HG02973 (cell line): ENCODE measurements at regions not wholly inside any gene's neighbourhood (a gene's known extent, or its start where the extent isn't known, plus 50 kb on each side); places are given as distances from the start of the nearest gene placed in this dataset.

Experiments
- ATAC-seq: cut with Tn5 transposase; IDR thresholded peaks from one replicate; pipeline ENCODE4 v1.9.1; 2021; ENCODE audit warnings: moderate library complexity; ENCODE audit not compliant: unreplicated experiment

DNA sequence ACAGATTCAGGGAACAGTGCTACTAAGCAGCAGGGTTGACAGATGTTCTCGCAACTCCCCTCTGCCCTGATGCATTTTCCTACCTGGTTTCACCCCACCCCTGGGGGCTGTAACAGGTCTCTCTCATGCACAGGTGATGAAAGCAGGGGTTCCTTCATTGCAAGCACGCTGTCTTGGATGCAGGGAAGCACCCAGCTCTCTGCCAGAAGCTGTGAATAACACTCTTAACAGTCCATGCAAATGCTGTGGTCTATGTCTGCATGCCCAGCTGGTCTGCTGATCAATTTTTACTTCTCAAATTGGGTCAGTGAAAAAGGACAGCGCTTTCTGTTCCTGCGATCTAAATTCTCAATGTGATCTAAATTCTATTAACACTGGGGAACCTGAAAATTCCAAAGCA lies 246.3 kb upstream of the TSHZ3 start:
- ATAC-seq: no peak

DNA sequence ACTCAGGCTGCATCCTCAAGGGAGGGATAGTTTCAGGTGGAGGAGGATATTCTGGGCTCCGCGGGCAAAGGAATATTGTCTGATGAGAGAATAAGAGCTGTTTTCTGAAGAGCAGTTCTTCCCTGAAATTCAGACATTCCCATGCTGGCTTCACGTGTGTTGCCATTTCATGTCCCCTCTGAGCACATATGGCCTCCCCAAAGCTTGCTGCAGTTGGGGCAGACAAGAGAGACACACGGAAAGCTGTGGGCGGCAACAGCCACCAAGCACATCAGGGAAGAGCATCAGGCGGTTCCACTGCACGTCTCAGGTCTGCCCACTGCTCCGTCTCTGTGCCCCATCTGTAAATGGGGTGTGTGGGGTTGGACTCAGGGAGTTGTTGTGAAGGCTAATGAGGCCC lies 247.5 kb upstream of the TSHZ3 start:
- no peak for ATAC-seq

DNA sequence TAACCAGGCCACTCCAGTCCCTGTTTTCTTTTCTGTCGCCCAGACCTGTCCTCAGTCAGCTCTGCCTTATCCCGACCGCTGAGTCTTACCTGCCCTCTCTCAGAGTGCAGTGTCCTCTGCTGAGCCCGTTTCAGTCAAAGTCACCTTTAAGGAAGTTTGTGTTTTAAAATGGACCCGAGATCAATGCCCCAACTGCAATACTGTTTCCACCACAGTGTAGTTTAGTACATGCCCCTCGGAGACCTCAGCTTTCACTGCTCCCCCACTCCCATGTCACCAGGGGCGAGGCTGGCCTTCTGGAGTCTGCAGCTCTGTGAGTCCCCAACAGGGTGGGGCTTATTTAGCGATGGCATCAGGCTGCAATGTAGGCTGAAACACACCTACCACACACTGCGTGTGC lies 248.4 kb upstream of the TSHZ3 start:
- no peak for ATAC-seq

DNA sequence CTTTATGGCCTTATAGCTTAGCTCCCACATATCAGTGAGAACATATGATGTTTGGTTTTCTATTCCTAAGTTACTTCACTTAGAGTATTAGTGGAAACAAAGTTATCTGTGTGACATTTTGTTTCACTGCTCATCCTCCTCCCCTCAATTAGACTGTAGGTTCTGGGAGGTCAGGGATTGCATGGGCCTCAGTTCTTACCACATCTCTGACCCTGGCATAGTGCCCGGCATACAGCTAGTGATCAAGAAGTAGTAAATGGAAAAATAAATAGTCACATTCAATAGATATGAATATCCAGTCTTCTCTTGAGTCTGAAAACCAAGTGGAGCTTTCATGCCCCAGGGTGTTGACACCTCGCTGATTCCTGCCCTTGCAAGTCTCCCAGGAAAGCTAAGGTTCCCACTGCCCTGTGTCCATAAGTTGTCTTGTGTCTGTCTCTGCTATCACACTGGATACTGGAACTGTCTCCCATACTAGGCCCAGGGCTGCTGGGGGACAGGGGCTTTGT lies 249.5 kb upstream of the TSHZ3 start:
- no peak for ATAC-seq

DNA sequence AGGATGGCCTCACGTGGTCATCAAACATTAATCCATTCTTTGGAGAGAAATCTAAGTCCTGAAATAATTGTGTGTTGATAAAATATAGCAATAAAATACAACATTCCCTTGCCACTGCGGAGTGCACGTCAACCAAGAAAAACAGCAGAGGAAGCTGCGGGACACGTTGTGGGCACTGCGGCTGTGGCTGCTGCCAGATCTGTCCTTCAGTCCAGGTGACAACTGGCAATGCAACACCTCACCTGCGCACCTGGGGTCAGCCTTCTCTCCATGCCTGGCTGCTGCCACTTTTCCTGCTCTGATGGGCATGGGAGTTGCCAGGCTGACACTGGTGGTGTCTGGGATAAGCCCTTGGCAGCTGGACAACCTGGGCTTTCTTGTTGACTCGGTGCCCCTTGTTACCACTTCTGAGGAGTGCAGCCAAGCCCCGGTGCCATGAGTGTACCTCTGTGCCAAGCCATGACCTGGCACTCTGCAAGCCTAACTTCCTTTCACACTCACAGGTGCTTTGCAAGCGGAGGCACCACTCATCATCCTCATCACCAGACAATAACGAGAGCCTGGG lies 251.6 kb upstream of the TSHZ3 start:
- ATAC-seq: no peak

DNA sequence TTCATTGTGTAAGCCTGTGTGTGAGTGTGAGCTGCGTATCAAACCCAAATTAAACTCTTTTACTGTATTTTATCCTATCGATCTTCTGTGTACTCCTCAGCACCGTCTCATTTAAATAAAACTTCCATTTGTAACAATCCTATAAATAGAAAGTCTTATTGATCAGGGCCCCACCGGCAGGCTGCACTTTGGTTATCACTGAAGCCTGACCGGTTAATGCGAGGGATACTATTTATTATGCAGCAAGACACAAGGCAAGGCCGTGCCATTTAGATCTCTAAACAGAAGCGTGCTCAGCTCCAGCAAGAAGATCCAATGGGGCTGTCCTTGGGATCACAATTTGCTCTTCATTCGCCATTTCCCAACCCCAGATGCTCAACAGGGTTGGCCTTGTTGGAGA lies 252.6 kb upstream of the TSHZ3 start:
- ATAC-seq: no peak

DNA sequence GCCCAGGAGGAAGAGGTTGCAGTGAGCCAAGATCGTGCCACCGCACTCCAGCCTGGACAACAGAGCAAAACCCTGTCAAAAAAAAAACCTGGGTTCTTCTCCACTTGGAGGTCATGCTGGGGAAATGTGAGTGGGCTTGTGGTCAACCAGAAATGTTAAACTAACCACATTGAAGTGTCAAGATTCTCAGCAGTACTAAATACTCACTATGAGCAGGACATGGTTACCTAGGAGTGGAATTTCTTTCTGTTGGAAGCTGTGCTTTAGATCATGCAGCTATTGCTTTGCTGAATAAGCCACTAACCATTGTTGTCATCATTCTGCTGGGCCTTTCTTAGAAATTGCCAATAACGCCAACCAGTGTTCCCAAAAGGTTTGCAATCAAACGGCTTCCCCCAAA lies 253.3 kb upstream of the TSHZ3 start:
- no peak for ATAC-seq

DNA sequence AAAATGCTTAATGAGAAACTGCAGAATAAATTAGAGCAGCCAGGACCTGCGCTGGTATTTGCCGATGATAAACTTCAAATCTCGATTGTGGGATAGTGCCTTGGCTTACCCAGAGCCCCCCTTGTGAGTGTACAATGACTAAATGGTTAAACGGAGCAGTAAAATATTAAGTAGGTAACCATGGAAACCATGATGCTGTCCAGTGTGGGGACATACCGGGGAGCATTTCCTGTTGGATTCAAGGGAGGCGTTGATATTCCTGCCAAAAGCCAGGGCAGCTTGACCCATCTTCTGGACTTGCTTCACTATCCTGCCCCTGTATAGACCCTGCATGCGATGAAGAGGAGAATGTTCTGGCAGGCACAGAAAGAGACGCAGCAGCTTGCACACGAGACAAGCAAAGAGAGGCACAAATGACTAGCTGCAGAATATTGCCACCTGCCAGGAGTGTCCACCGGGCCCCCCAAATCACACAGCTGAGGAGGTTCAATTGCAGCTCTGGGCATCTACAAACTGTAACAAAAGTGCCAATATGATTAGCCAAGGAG lies 255.3 kb upstream of the TSHZ3 start:
- ATAC-seq: no peak

DNA sequence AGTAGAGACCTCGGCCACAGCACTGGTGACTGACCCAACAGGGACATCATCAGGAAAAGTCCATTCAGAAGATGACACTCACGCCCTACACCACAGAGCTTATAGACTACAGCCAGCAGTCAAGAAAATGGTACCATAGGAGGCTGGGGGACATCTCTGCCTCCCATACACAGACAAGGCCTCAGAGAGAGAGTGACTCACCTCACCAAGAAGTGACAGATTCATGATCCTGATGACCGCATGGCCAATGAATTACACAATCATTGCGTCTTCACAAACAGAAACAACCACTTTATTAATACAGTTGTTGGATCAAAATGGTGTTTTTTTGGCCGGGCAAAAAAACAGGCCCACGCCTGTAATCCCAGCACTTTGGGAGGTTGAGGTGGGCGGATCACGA lies 260.8 kb upstream of the TSHZ3 start:
- no peak for ATAC-seq

DNA sequence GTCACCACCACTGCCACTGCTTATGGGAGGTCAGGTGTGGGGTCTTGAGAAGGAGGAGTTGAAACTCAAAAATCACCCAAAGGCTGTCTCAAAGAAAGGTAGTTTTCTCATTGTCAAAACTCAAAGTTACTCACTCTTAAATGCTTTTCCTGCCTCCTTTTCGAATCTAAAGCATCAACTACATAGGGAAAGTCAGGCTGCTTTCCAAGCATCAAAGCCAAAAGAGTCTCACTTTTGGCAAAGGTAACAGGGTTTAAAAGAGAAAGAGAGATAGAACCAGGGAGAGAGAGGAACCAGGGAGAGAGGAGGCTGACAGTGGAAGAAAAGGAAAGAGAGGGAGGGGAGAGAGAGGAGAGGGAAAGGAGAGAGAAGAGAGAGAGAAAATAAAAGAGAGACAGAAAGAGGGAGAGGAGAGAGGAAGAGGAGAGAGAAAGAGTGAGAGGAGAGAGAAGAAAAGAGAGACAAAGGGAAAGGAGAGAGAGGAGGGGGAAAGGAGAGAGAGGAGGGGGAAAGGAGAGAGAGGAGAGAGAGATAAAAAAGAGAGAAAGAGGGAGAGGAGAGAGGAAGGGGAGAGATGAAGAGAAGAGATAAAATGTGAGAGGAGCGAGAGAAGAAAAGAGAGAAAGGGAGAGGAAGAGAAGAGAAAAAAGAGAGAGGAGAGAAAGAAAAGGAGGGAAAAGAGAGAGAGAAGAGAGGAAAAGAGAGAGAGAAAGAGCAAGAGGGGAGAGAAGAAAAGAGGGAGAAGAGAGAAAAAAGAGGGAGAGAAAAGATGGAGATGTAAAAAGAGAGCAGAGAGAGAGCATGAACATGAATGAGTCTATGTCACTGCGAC lies 262.0 kb upstream of the TSHZ3 start:
- no peak for ATAC-seq

DNA sequence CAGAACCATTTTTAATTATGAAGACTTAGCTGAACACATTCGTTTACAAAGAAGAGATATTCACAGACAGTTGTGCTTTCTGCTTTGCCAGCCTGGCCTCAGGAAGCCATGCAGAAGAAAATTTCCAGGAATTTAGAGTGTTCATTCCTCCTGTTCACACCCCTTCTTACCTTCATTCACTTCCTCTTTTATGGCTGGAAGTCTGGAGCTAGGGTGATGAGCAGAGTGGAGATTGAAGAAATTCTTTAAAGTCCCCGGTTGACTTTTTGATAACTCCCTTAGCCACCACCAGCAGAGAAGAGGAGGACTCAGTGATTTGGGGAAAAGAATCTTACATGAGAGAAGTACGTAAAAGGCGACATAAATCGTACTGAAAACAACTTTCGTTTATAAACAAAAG lies 263.6 kb upstream of the TSHZ3 start:
- ATAC-seq: no peak

DNA sequence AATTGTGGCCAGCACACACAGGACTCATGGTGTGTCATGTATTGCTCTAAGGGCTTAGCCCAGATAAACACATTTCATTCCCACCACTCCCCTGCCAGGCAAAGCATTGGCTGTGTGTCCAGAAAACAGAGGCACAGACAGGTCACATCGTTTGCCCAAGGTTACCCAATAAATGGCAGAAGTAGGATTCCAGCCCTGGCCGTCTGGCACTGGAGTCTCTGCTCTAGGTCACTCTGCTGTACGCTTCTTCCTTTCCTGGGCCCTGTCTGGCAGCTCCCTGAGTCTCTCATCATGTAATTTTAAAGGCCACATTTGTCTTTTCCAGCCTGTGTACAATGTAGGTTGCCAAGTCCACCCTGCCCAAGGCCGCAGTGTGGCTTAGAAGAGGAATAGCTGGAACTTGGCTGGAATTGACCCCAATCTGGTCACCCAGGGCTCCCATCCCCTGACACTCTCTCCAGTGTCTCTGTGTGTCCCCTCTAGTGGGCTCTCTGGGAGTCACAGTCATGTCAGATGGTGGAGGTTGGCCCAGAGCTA lies 264.5 kb upstream of the TSHZ3 start:
- ATAC-seq: no peak

DNA sequence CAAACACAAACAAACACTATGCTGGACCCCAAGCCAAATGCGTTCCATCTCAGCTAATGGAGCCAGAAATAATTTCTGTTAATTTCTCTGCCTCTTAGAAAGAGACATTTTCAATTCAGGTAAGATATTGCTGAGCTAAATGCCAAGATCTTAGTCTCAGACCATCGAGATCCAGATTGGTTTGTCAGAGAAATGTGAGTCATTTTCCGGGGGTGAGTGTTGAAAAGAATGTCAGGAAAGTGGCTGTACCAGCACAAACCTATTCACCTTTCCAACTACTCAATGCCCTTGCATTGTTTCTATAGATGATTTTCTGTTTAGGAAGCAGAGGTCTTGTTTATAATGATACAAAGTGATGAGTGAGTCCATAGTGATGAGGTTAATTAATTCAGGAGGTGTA lies 266.8 kb upstream of the TSHZ3 start:
- ATAC-seq: no peak

DNA sequence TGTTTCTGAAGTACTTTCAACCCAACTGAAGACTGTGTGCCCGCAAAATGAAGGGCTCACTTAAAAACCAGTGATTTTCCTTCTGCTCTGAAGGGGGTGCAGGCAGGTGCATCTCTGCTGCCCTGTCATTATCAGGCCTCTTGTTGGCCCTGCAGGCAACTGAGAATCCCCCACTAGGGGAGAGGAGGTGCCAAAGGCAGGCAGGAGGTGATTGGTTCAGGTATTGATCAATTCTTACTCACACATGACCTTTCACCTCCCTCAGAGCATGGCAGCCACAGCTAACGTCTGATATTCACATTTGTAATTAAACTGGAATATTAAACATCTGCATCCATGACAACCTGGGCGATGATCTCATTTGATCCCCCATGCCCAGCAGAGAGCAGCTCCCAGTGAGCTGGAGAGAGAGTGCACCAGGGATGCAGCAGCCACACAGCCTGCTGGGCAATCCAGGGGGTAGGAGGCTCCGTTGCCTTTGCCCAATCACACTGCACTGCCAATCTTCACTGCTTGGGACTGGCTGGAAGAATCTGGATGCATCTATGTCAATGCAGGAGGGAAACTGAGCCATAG lies 267.9 kb upstream of the TSHZ3 start:
- no peak for ATAC-seq

DNA sequence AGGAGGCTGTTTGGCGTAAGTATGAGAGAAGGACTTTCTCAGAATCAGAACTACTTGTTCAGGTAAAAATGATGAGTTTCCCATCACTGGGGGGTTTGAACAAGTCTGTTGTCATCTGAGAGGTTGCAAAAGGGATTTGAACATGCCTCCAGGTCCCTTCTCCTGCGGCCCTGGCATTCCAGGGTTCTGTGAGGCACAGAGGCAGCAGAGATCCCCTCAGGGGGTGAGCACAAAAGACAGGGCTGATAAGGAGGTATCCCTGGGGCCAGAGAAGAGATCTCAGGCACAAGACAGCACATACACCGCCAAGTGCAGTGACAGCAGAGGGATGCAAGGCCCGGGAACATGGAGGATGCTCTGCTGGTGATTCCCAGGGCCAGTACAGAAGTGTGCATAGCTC lies 275.8 kb upstream of the TSHZ3 start:
- no peak for ATAC-seq

DNA sequence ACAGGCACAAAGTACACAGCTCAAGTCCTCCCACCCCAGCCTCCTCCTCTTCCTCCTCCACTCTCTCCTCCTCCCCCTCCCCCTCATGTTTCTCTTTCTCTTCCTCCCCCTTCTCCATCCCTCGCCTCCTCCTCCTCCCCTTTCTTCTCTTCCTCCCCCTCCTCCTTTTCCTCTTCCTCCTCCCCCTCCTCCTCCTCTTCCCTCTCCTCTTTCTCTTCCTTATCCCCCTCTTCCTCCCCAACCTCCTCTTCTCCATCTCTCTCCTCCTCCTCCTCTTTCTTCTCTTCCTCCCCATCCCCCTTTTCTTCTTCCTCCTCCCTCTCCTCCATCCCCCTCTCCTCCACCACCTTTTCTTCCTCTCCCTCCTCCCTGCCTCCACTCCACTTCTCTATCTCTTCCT lies 276.3 kb upstream of the TSHZ3 start:
- ATAC-seq: no peak

DNA sequence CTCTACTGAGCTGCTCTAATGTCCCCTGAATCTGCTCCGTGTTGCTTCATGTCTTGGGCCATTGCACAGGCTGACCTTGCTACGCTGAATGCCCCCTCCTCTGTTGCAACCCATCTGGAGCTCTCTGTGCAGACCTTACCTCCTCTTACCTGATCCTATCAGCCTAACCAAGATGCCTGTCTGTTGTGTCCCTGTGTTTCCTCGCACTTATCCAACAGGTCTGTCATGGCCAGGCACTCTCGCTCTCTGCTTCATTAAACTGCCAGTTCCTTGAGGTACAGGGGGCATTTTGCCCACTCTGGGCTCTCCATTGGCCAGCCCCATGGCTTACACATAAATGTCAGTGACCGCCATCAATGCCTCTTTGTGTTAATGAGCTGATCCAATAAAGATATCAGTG lies 277.7 kb upstream of the TSHZ3 start:
- no peak for ATAC-seq

DNA sequence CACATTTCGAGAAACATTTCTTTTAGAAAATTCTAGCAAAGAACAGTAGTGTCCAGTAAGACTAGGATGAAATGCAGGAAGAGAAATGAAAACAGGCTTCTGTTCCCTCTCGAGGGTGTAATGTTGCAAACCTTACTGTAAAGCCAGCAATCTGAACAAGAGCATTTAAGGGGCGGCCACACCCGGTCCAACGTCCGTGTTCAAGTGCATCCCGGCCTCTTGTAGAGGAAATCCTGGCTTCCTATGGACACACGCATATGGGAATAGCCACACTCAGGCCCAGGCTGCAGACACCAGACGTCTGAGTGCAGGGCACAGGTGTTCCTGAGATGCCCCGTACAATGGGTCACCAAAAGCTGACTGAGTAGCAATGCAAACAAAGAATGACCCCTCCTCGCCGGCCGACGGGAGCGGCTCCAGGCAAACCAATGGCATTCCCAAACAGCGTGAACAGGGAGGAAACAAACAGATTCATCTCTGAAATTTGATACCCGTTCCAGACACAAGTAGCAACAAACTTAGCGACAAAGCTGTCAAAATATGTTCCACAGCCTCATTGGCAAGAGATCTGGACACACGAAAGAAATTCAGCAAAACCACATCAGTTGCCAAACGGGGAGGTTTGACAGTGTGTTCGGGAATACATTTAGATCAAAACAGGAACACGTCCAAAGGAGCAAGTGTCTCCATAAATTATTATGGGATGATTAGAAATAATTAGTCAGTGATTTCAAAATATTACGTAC lies 278.6 kb upstream of the TSHZ3 start:
- no peak for ATAC-seq

DNA sequence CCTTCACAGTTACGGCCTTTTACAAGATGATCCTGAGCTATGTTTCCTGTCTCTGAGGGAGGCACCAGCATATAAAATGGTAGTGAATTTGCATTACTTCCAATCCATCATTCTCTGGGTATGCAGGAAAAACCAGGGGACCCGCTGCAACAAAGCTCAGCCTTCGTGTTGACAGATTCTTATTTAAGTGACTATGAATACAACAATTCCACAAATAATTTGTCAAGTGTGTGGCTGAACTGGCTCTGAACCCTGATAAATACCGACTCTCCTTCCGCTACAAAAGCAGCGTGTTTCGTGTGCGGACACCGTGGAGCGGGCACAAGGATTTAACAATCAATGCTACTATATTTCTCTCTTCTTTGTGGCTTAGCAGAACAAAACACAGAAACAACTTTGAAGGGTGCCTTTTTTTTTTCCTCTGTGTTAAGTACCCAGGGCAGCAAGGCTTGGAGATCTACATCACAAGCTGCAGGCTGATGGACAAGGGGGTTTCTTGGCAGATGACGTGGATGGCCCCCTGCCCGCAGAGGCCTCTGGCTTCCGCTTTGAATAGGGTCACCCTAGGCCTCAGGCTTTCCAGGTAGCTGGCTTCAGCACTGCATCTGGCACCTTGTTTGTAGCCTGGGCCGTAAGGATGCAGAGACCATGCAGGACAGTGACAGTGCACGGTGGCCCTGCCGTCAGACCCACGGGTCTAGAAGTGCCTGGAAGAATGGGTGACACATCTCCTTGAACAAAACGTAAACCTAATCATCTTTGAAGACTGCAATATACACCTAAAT lies 280.5 kb upstream of the TSHZ3 start:
- ATAC-seq: no peak

DNA sequence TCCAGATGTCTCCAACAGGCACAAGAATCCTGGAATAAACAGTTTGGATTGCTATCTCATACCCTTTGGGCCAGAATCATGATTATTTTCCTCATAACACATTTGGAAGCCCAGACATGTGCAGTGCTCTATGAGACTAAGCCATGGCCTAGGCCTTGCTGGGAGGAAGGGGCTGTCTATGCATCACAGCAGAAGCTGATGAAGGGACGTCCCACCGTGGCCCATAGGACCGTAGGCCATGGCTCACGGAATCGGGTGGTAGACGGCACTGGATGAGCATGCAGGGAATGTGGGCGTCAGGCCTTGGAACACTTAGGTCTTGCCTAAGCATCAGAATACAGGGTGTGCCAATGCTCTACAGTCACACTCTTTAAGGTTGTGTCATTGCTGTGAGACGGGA lies 283.8 kb upstream of the TSHZ3 start:
- no peak for ATAC-seq
